Vagina (tissue), 2 donors: ENCODE measurements at regions not wholly inside any gene's neighbourhood (a gene's known extent, or its start where the extent isn't known, plus 50 kb on each side); places are given as distances from the start of the nearest gene placed in this dataset.

Experiments
- CTCF ChIP-seq, 3 experiments: fragments of 450-650 bp in 2 of 3; fragments of 200-600 bp in 1 of 3; sonication (generic) in 1 of 3; IDR thresholded peaks; one replicate each; pipeline ENCODE4 v1.5.1; 2017 to 2019; ENCODE audit warnings: antibody characterized with exemption in 3 of 3, mild to moderate bottlenecking in 2 of 3, moderate library complexity in 2 of 3
- POLR2A ChIP-seq, 2 donors: fragments of 450-650 bp; IDR thresholded peaks; one replicate each; pipeline ENCODE4 v1.6.1; 2017; ENCODE audit warnings: antibody characterized with exemption in 2 of 2, mild to moderate bottlenecking in 2 of 2, moderate library complexity in 2 of 2

- TF ChIP-seq POLR2A (IDR thresholded peaks at IDR 0.05) (no peak), CTCF (IDR thresholded peaks at IDR 0.05) (no peak)
Observed at GRCh38 chr4:159503236-159504008, 400.5 kb downstream of the RAPGEF2 start.
